ENCODE measurements at regions not wholly inside any gene's neighbourhood (a gene's known extent, or its start where the extent isn't known, plus 50 kb on each side); places are given as distances from the start of the nearest gene placed in this dataset.

DNA sequence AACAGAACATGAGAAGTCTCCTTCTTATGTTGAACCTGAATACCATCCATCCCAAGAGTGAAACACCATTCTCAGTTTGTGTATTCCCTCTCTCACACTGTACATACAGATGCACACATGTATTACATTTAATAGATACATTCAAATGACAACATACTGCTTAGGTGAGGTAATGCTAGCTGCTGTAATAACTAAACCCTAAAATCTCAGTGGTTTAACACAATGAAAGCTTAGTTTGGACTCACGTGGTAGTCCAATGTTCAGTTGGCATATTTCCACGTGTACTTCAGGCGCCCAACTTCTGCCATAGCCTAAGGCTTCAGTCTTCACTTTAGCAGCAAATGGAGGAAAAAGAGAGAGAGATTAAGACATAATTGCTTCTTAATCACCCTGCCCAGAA is 351.1 kb upstream of the PMFBP1 start:
- TF ChIP-seq, protein P1, sequence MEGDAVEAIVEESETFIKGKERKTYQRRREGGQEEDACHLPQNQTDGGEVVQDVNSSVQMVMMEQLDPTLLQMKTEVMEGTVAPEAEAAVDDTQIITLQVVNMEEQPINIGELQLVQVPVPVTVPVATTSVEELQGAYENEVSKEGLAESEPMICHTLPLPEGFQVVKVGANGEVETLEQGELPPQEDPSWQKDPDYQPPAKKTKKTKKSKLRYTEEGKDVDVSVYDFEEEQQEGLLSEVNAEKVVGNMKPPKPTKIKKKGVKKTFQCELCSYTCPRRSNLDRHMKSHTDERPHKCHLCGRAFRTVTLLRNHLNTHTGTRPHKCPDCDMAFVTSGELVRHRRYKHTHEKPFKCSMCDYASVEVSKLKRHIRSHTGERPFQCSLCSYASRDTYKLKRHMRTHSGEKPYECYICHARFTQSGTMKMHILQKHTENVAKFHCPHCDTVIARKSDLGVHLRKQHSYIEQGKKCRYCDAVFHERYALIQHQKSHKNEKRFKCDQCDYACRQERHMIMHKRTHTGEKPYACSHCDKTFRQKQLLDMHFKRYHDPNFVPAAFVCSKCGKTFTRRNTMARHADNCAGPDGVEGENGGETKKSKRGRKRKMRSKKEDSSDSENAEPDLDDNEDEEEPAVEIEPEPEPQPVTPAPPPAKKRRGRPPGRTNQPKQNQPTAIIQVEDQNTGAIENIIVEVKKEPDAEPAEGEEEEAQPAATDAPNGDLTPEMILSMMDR (IDR thresholded peaks at IDR 0.05; ENCODE audit: control extremely low read depth in 1 of 3, insufficient read depth in 1 of 3, low read depth in 1 of 3, low read length in 3 of 3): no peak
- TF ChIP-seq POLR2A (IDR thresholded peaks at IDR 0.05; ENCODE audit: control extremely low read depth in 1 of 2, low read depth in 2 of 2, low read length in 2 of 2) (no peak), RXRA (IDR thresholded peaks at IDR 0.05; ENCODE audit: insufficient read depth, low read depth, low read length) (no peak), SIX5 (IDR thresholded peaks at IDR 0.05; ENCODE audit: low read depth, low read length) (no peak), EP300 (IDR thresholded peaks at IDR 0.05; ENCODE audit: borderline replicate concordance in 1 of 2, low read depth in 2 of 2, low read length in 2 of 2) (no peak), TAF1 (IDR thresholded peaks at IDR 0.05; ENCODE audit: low read depth, low read length) (no peak), POLR2AphosphoS5 (IDR thresholded peaks at IDR 0.05; ENCODE audit: low read depth, low read length) (no peak), JUND (IDR thresholded peaks at IDR 0.05; ENCODE audit: low read length) (no peak), SIRT6 (IDR thresholded peaks at IDR 0.05; ENCODE audit: low read length) (no peak), RAD21 (IDR thresholded peaks at IDR 0.05 in 1 of 2, conservative IDR thresholded peaks at IDR 0.05 in 1 of 2; ENCODE audit: low read depth in 2 of 2, low read length in 2 of 2) (no peak), ZNF274 (IDR thresholded peaks at IDR 0.05; ENCODE audit: borderline replicate concordance, extremely low read depth, low read length) (no peak), JUN (IDR thresholded peaks at IDR 0.05; ENCODE audit: low read depth, low read length) (no peak)
- TF ChIP-seq, protein P2, sequence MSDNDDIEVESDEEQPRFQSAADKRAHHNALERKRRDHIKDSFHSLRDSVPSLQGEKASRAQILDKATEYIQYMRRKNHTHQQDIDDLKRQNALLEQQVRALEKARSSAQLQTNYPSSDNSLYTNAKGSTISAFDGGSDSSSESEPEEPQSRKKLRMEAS (IDR thresholded peaks at IDR 0.05): no peak
- TF ChIP-seq, protein P3, sequence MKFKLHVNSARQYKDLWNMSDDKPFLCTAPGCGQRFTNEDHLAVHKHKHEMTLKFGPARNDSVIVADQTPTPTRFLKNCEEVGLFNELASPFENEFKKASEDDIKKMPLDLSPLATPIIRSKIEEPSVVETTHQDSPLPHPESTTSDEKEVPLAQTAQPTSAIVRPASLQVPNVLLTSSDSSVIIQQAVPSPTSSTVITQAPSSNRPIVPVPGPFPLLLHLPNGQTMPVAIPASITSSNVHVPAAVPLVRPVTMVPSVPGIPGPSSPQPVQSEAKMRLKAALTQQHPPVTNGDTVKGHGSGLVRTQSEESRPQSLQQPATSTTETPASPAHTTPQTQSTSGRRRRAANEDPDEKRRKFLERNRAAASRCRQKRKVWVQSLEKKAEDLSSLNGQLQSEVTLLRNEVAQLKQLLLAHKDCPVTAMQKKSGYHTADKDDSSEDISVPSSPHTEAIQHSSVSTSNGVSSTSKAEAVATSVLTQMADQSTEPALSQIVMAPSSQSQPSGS (IDR thresholded peaks at IDR 0.05; ENCODE audit: low read length): no peak
